A673 (cell line): ENCODE measurements at regions not wholly inside any gene's neighbourhood (a gene's known extent, or its start where the extent isn't known, plus 50 kb on each side); places are given as distances from the start of the nearest gene placed in this dataset.

ENCODE experiments used
- BruUV-seq: library from RNA; stranded (reverse); fragments of 400-500 nt; replicated peaks from 2 replicates; lab custom pipeline; 2021; lab: Mats Ljungman, UMichigan
- CTCF ChIA-PET: fragments of 300-600 bp; sonication (Branson Sonifier 250); formaldehyde crosslinking; loops from one replicate; lab custom pipeline; 2022; ENCODE audit warnings: antibody characterized with exemption; lab: Charles Lee
- POLR2A ChIA-PET: fragments of 300-600 bp; sonication (Branson Sonifier 250); formaldehyde crosslinking; loops from one replicate; lab custom pipeline; 2022; ENCODE audit warnings: antibody characterized with exemption; ENCODE audit not compliant: low non-redundant PET; lab: Charles Lee
- DNase-seq: peaks from one replicate; pipeline ENCODE4 v3.0.0-alpha.2; 2015; ENCODE audit warnings: low spot score
- H3K27ac ChIP-seq: fragments of 200-600 bp; sonication (generic); 2 replicates; pipeline ENCODE4 v1.5.1; 2016; ENCODE audit warnings: mixed run types, low read depth, mild to moderate bottlenecking, mixed read lengths, antibody characterized with exemption, low read length; ENCODE audit not compliant: poor library complexity, severe bottlenecking
- H3K27me3 ChIP-seq: fragments of 200-600 bp; sonication (generic); replicated peaks from 2 replicates; pipeline ENCODE4 v1.6.1; 2017; ENCODE audit warnings: mixed run types, low read depth, mild to moderate bottlenecking, mixed read lengths, antibody characterized with exemption, low read length; ENCODE audit not compliant: insufficient read depth, poor library complexity
- H3K36me3 ChIP-seq: fragments of 200-600 bp; sonication (generic); 2 replicates; pipeline ENCODE4 v1.6.1; 2016; ENCODE audit warnings: mixed run types, mild to moderate bottlenecking, mixed read lengths, antibody characterized with exemption, low read length; ENCODE audit not compliant: insufficient read depth, poor library complexity, severe bottlenecking
- H3K4me1 ChIP-seq: fragments of 200-600 bp; sonication (generic); 2 replicates; pipeline ENCODE4 v1.6.1; 2017; ENCODE audit warnings: mixed run types, mild to moderate bottlenecking, mixed read lengths, antibody characterized with exemption, low read length; ENCODE audit not compliant: insufficient read depth, poor library complexity, severe bottlenecking
- H3K4me3 ChIP-seq: fragments of 200-600 bp; sonication (generic); 2 replicates; pipeline ENCODE4 v1.5.1; 2016; ENCODE audit warnings: low read depth, mixed run types, mild to moderate bottlenecking, mixed read lengths, low read length; ENCODE audit not compliant: poor library complexity, severe bottlenecking
- H3K9me3 ChIP-seq: fragments of 200-600 bp; sonication (generic); 2 replicates; pipeline ENCODE4 v1.6.1; 2016; ENCODE audit warnings: mixed run types, low read depth, mild to moderate bottlenecking, mixed read lengths, antibody characterized with exemption, low read length; ENCODE audit not compliant: poor library complexity, severe bottlenecking
- EZH2 ChIP-seq: fragments of 200-600 bp; sonication (generic); IDR thresholded peaks from 2 replicates; pipeline ENCODE4 v1.6.1; 2017; ENCODE audit warnings: borderline replicate concordance, low read depth, mild to moderate bottlenecking, mixed read lengths, antibody characterized with exemption, low read length; ENCODE audit not compliant: poor library complexity, severe bottlenecking
- intact Hi-C: fragments of 100-400 bp; cut with micrococcal nuclease; formaldehyde crosslinking; loops from one replicate; pipeline ENCODE4 v1.10.0; 2022; ENCODE audit not compliant: unreplicated experiment
- TF ChIP-seq, protein P1 (sequence below): fragments of 300-800, 200-600 bp; sonication (generic); conservative IDR thresholded peaks from 2 replicates; pipeline ENCODE4 v1.5.1; 2017; ENCODE audit warnings: low read depth, mild to moderate bottlenecking, antibody characterized with exemption, low read length, moderate library complexity, mixed read lengths

DNA sequence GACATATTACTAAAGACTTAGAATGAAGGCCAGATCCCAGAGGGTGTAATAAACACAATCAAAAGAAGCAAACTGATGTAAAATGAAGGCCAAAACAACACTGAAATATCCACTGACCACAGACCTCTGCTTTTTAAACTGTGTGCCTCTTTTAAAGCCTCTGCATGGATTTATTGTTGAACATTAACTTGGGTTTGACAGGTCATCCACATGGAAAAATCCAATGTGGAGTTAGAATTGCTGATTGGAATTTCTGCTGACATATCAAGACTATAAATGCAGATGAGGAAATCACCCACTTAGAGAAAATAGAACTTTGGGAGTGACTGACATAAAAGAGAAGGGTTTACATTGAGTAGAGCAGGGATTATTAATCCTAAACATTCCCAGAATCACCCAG, 853.9 kb upstream of the RAG2 start:
- Histone ChIP-seq H3K27me3 (no peaks in the 10 kb centered on the region), H3K4me1 (peaks cover 37% of the 10 kb centered on the region), H3K27ac (no peak overlapping the region), H3K4me3 (no peak overlapping the region), H3K36me3 (no peaks in the 10 kb centered on the region), H3K9me3 (no peaks in the 10 kb centered on the region)
- DNase-seq = no peak
- ChIA-PET POLR2A (no interaction called here), CTCF (no interaction called here)
- TF ChIP-seq, protein P1, sequence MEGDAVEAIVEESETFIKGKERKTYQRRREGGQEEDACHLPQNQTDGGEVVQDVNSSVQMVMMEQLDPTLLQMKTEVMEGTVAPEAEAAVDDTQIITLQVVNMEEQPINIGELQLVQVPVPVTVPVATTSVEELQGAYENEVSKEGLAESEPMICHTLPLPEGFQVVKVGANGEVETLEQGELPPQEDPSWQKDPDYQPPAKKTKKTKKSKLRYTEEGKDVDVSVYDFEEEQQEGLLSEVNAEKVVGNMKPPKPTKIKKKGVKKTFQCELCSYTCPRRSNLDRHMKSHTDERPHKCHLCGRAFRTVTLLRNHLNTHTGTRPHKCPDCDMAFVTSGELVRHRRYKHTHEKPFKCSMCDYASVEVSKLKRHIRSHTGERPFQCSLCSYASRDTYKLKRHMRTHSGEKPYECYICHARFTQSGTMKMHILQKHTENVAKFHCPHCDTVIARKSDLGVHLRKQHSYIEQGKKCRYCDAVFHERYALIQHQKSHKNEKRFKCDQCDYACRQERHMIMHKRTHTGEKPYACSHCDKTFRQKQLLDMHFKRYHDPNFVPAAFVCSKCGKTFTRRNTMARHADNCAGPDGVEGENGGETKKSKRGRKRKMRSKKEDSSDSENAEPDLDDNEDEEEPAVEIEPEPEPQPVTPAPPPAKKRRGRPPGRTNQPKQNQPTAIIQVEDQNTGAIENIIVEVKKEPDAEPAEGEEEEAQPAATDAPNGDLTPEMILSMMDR = no peak
- no peak for TF ChIP-seq EZH2
- no TSS peak for BruUV-seq
- intact Hi-C loops = loop anchor here (10.0 kb wide), 1 partner anchor 1773 kb away; no protein-coding TSS in a partner anchor

DNA sequence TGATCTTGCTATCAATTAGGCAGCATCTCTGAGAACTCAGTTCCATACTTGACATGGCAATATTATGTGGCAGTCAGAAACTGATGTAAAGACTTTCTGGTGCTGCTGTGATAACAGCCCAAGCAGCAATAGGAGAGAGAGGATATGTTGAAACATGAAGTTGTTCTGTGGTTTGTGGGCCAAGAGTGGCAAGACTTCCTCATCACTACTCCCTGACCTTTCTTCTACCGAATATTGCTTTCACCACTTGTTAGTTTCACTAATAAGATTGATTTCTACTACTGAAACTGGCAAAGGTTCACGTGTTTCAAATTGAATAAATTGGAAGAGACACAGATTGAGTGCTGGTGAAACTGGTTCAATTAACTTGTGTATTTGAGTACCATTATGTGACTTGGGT, 852.6 kb upstream of the RAG2 start:
- intact Hi-C loops = loop anchor here (10.0 kb wide), 1 partner anchor 1774 kb away; no protein-coding TSS in a partner anchor
- H3K36me3 ChIP-seq = no peaks in the 10 kb centered on the region
- POLR2A ChIA-PET = no interaction called here
- H3K27me3 ChIP-seq = no peaks in the 10 kb centered on the region
- no peak for DNase-seq
- CTCF ChIA-PET = no interaction called here
- no TSS peak for BruUV-seq
- TF ChIP-seq, protein P1 = no peak
- TF ChIP-seq EZH2 = no peak
- H3K4me3 ChIP-seq = no peak overlapping the region
- H3K9me3 ChIP-seq = no peaks in the 10 kb centered on the region
- H3K27ac ChIP-seq = no peak overlapping the region
- H3K4me1 ChIP-seq = peaks cover 46% of the 10 kb centered on the region

DNA sequence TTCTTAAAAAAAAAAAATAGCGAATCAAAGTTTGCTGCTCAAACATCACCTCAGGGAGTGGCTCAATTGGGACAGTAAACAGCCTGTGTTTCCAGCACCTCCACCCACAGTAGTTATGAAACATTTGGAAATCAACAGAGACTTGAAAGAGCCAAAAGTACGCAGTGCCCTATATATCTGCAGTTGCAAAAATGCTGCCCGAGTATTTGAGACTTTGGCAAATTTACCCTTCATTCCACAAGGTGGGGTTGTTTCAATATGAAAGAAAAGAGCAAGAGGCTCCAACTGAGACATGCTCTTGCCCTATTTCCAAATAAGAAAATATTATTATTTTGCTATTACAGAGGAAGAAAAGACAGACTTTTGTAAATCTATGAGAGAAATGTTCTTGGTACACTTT, 851.1 kb upstream of the RAG2 start:
- TF ChIP-seq, protein P1 = peak; percentile 92
- no peak for TF ChIP-seq EZH2
- no peaks in the 10 kb centered on the region for H3K27me3 ChIP-seq
- intact Hi-C loops = loop anchor here (1.0 to 5.0 kb wide), 5 partner anchors 170 to 1918 kb away; no protein-coding TSS in a partner anchor
- no peaks in the 10 kb centered on the region for H3K36me3 ChIP-seq
- BruUV-seq = no TSS peak
- no peak overlapping the region for H3K27ac ChIP-seq
- H3K4me1 ChIP-seq = peaks cover 50% of the 10 kb centered on the region
- CTCF ChIA-PET = no interaction called here
- peak; percentile 94 for DNase-seq
- no peaks in the 10 kb centered on the region for H3K9me3 ChIP-seq
- H3K4me3 ChIP-seq = no peak overlapping the region
- POLR2A ChIA-PET = interaction anchor here (0.7 kb wide), 1 partner anchor 523 kb away, joined by 3 read pairs; no protein-coding TSS in a partner anchor
